SK-N-MC (cell line): ENCODE measurements at regions not wholly inside any gene's neighbourhood (a gene's known extent, or its start where the extent isn't known, plus 50 kb on each side); places are given as distances from the start of the nearest gene placed in this dataset.
"Not testable (repeated sequence)": the region's sequence is repeated elsewhere in the genome, so short reads cannot be mapped to it uniquely, and the experiment has no call there.

Source experiments
- DNase-seq: peaks from one replicate; pipeline ENCODE4 v3.0.0-alpha.2; 2011; ENCODE audit warnings: low read depth, low spot score
- H3K27ac ChIP-seq: fragments of 200-600 bp; sonication (generic); 2 replicates; pipeline ENCODE4 v1.5.1; 2016; ENCODE audit warnings: mixed run types
- H3K36me3 ChIP-seq: fragments of 200-600 bp; sonication (generic); 2 replicates; pipeline ENCODE4 v1.6.1; 2017; ENCODE audit warnings: antibody characterized with exemption, low read length, mixed read lengths; ENCODE audit not compliant: insufficient read depth
- H3K4me3 ChIP-seq: fragments of 200-600 bp; sonication (generic); 2 replicates; pipeline ENCODE4 v1.5.1; 2016
- H3K9ac ChIP-seq: fragments of 200-600 bp; sonication (generic); 2 replicates; pipeline ENCODE4 v1.8.0; 2017; ENCODE audit warnings: mixed run types, mixed read lengths; ENCODE audit not compliant: insufficient read length
- H3K9me3 ChIP-seq: fragments of 200-600 bp; sonication (generic); 2 replicates; pipeline ENCODE4 v1.6.1; 2017; ENCODE audit warnings: low read depth, mild to moderate bottlenecking, antibody characterized with exemption, low read length, moderate library complexity, mixed read lengths
- EZH2 ChIP-seq: fragments of 200-600 bp; sonication (generic); IDR thresholded peaks from one replicate; pipeline ENCODE4 v1.6.1; 2017; ENCODE audit warnings: antibody characterized with exemption
- FOXP2 ChIP-seq: optimal IDR thresholded peaks from 2 replicates; pipeline ENCODE3; 2011; ENCODE audit warnings: mild to moderate bottlenecking, moderate library complexity; ENCODE audit not compliant: insufficient read depth; ENCODE audit errors: extremely low read length, control extremely low read depth
- POLR2AphosphoS5 ChIP-seq: IDR thresholded peaks from 2 replicates; pipeline ENCODE4 v1.6.1; 2012; ENCODE audit warnings: mild to moderate bottlenecking, low read depth, low read length, borderline replicate concordance

DNA sequence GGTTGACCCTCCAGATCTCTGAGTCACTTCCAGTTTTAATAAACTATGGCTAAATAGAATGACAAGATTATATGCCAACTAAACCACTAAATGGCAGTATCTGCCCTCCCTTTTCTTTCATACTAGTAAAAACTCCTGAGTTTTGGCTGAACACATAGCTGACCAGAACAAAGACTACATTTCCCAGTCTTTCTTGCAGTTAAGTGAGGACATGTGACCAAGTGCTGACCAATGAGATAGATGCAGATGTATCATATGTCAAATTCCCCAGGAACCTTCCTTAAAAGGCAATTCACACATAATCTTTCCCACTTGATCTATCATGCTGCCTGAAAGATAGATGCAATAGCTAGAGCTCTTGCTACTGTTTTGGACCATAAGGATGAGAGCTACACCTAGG lies 191.3 kb downstream of the SHOX2 start:
- Histone ChIP-seq H3K9ac (no peak overlapping the region), H3K36me3 (no peaks in the 10 kb centered on the region), H3K9me3 (no peaks in the 10 kb centered on the region), H3K4me3 (no peak overlapping the region), H3K27ac (no peak overlapping the region)
- no peak for TF ChIP-seq EZH2
- no peak for TF ChIP-seq FOXP2
- TF ChIP-seq POLR2AphosphoS5: no peak
- DNase-seq: no peak

DNA sequence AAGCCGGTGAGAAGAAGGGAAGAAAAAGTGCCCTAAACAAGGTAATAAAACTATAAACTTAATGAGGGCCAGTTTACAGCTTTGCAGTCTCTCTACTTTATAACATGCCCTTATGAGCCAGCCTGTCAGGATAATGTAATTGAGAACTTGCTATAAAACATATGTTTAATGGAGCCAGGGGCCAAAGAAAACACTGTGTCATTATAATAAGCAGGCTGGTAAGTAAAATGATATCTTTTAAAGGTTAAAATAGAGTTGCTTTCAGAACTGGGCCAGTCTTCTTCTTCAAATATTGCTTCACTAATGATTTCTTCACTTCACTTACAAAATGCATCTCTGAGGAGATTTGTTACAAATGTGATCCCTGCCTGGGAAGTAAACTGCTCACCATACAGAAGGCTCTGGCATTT lies 192.5 kb downstream of the SHOX2 start:
- Histone ChIP-seq H3K9me3 (no peaks in the 10 kb centered on the region), H3K9ac (no peak overlapping the region), H3K36me3 (no peaks in the 10 kb centered on the region), H3K4me3 (no peak overlapping the region), H3K27ac (no peak overlapping the region)
- no peak for DNase-seq
- TF ChIP-seq FOXP2 (no peak), EZH2 (no peak), POLR2AphosphoS5 (no peak)

- Histone ChIP-seq H3K27ac (no peak overlapping the region), H3K9ac (no peak overlapping the region), H3K4me3 (no peak overlapping the region), H3K36me3 (no peaks in the 10 kb centered on the region), H3K9me3 (no peaks in the 10 kb centered on the region)
- DNase-seq: no peak
- TF ChIP-seq POLR2AphosphoS5 (no peak), EZH2 (no peak), FOXP2 (no peak)
Measured at GRCh38 chr3:157912514-157913451, 193.4 kb downstream of the SHOX2 start.

DNA sequence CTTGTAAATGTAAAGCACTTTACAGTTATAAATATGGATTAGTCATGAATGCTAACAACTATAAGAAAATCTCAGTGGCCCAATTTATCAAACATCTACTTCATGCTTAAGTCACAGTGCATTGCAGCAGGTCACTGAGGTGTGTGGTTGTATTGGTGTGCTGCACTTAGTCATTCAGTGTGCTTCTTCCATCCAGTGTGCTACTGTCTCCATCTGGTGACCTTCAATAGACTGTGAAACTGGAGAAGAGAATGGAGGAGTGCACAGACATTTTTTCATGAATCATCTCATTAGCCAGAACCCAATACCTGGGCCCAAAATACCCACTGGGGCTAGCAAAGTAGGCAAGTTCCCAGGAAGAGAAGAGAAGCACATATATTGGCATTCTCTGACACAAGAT lies 199.6 kb downstream of the SHOX2 start:
- H3K27ac ChIP-seq: no peak overlapping the region
- no peak overlapping the region for H3K4me3 ChIP-seq
- H3K9me3 ChIP-seq: no peaks in the 10 kb centered on the region
- DNase-seq: no peak
- TF ChIP-seq FOXP2: no peak
- no peak for TF ChIP-seq EZH2
- TF ChIP-seq POLR2AphosphoS5: no peak
- H3K9ac ChIP-seq: no peak overlapping the region
- H3K36me3 ChIP-seq: no peaks in the 10 kb centered on the region

GRCh38 chr3:157905885-157906284 lies 200.3 kb downstream of the SHOX2 start:
- Histone ChIP-seq H3K36me3 (no peaks in the 10 kb centered on the region), H3K9ac (no peak overlapping the region), H3K9me3 (no peaks in the 10 kb centered on the region), H3K4me3 (no peak overlapping the region), H3K27ac (no peak overlapping the region)
- TF ChIP-seq FOXP2 (no peak), EZH2 (no peak), POLR2AphosphoS5 (no peak)
- DNase-seq: no peak

- H3K36me3 ChIP-seq, H3K9me3 ChIP-seq, H3K4me3 ChIP-seq, H3K27ac ChIP-seq, DNase-seq, H3K9ac ChIP-seq: not testable (repeated sequence)
Measured at GRCh38 chr3:157902680-157903079, 203.5 kb downstream of the SHOX2 start.

DNA sequence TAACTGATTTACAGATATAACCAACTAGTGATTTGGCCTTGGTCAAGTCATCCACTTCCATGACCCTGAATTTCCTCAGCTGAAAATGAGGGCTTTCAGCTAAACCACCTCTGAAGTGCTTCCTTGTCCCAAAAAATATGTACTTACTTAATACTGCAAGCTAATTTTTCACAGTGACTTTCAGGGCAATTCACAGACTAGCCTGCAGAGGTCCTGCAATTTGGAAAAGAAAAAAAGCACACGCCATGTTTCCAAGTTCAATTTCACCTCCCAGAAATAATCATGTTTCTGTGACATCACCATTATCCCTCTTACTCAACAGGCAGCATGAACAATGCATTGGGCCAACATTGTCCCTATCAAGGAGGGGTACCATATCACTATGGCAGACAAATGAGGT lies 218.2 kb downstream of the SHOX2 start:
- no peak for DNase-seq
- H3K9ac ChIP-seq: no peak overlapping the region
- no peaks in the 10 kb centered on the region for H3K9me3 ChIP-seq
- no peak overlapping the region for H3K4me3 ChIP-seq
- no peaks in the 10 kb centered on the region for H3K36me3 ChIP-seq
- no peak overlapping the region for H3K27ac ChIP-seq
- TF ChIP-seq POLR2AphosphoS5: no peak
- no peak for TF ChIP-seq EZH2
- no peak for TF ChIP-seq FOXP2

- Histone ChIP-seq H3K4me3 (no peak overlapping the region), H3K36me3 (no peaks in the 10 kb centered on the region), H3K9me3 (no peaks in the 10 kb centered on the region), H3K27ac (no peak overlapping the region), H3K9ac (no peak overlapping the region)
- TF ChIP-seq POLR2AphosphoS5 (no peak), FOXP2 (no peak), EZH2 (no peak)
- no peak for DNase-seq
Measured at GRCh38 chr3:157876556-157876955, 229.7 kb downstream of the SHOX2 start.

GRCh38 chr3:157872902-157873301 lies 233.3 kb downstream of the SHOX2 start:
- no peak for DNase-seq
- H3K9me3 ChIP-seq: no peaks in the 10 kb centered on the region
- H3K4me3 ChIP-seq: no peak overlapping the region
- no peak overlapping the region for H3K27ac ChIP-seq
- H3K36me3 ChIP-seq: no peaks in the 10 kb centered on the region
- TF ChIP-seq FOXP2 (no peak), EZH2 (no peak)
- H3K9ac ChIP-seq: no peak overlapping the region
